ENCODE measurements at regions not wholly inside any gene's neighbourhood (a gene's known extent, or its start where the extent isn't known, plus 50 kb on each side); places are given as distances from the start of the nearest gene placed in this dataset.

DNA sequence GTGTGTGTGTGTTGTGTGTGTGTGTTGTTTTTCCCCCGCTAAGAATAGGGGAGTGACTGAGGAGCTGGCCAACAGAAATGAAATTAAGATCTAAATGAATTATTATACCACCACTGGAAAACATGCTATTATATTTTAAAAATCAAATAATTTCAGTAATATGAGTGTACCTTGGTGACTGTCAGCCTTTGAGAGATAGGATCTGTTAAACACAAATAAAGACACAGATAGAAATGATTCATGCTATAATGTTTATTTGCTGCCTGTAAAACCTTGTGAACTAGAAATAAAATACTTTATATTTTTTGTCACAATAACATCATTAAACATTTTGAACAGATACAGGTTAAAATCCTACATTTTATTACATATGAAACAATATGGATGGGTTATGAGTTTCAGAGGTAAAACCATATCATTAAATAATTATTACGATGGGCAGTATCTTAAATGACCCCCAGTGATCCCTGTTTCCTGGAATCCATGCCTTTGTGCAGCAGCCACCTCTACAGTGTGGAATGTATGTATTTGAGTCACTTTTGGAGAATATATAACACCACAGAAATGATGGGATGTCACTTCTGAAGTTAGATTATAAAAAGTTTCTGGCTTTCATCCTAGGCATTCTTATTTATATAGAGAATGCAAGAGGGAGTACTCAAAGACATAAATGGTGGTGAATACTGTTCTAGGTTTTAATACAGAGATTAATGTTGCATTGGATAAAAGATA, 617.2 kb downstream of the CDH18 start:
- H2AFZ ChIP-seq (ENCODE audit: insufficient read depth, low read depth, low read length, poor library complexity, severe bottlenecking), result no peak overlapping the region
- no peaks in the 10 kb centered on the region for H3K4me1 ChIP-seq (ENCODE audit: control insufficient read depth in 1 of 2, insufficient read depth in 2 of 2, low read length in 2 of 2)
- H3K79me2 ChIP-seq (ENCODE audit: insufficient read depth, low read length), result no peaks in the 10 kb centered on the region
- TF ChIP-seq, protein P1, sequence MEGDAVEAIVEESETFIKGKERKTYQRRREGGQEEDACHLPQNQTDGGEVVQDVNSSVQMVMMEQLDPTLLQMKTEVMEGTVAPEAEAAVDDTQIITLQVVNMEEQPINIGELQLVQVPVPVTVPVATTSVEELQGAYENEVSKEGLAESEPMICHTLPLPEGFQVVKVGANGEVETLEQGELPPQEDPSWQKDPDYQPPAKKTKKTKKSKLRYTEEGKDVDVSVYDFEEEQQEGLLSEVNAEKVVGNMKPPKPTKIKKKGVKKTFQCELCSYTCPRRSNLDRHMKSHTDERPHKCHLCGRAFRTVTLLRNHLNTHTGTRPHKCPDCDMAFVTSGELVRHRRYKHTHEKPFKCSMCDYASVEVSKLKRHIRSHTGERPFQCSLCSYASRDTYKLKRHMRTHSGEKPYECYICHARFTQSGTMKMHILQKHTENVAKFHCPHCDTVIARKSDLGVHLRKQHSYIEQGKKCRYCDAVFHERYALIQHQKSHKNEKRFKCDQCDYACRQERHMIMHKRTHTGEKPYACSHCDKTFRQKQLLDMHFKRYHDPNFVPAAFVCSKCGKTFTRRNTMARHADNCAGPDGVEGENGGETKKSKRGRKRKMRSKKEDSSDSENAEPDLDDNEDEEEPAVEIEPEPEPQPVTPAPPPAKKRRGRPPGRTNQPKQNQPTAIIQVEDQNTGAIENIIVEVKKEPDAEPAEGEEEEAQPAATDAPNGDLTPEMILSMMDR (IDR thresholded peaks at IDR 0.05), result no peak
- no peak overlapping the region for H3K27ac Mint-ChIP-seq
- H4K20me1 ChIP-seq (ENCODE audit: insufficient read depth, low read length), result no peaks in the 10 kb centered on the region
- no peak for DNase-seq
- no peaks in the 10 kb centered on the region for H3K27me3 ChIP-seq (ENCODE audit: control insufficient read depth in 2 of 2, insufficient read depth in 2 of 2, low read length in 2 of 2)
- intact Hi-C loops (cut with micrococcal nuclease), result no loop called here
- no peaks in the 10 kb centered on the region for H3K36me3 Mint-ChIP-seq
- no peak overlapping the region for H3K9ac ChIP-seq (ENCODE audit: insufficient read depth, low read length, poor library complexity, severe bottlenecking)
- H3K9me3 Mint-ChIP-seq, result peaks cover 0 to 6% (median 2%) of the 10 kb centered on the region in 7 donors
- H3K4me1 Mint-ChIP-seq, result no peaks in the 10 kb centered on the region
- H3K9me3 ChIP-seq (replicated peaks in 1 of 2; ENCODE audit: control insufficient read depth in 1 of 2, insufficient read depth in 1 of 2, low read length in 2 of 2), result peaks cover 4% of the 10 kb centered on the region in 2 donors
- H3K36me3 ChIP-seq (replicated peaks in 1 of 2; ENCODE audit: control insufficient read depth in 1 of 2, insufficient read depth in 2 of 2, low read length in 2 of 2), result no peaks in the 10 kb centered on the region
- no CpG with 5 or more reads among the region's 2 CpGs for WGBS (ENCODE audit: insufficient coverage)
- no peak overlapping the region for H3K27ac ChIP-seq (ENCODE audit: low read depth in 1 of 2, low read length in 2 of 2)
- no peak overlapping the region for H3K4me2 ChIP-seq (replicated peaks; ENCODE audit: extremely low read depth, low read length, poor library complexity, severe bottlenecking)
- peaks cover 0 to 2% (median 0%) of the 10 kb centered on the region in 3 donors for H3K27me3 Mint-ChIP-seq (ENCODE audit: low read depth in 3 of 3)
- H3K4me3 Mint-ChIP-seq, result no peak overlapping the region
- no peak overlapping the region for H3K4me3 ChIP-seq (replicated peaks in 1 of 3; ENCODE audit: low read depth in 2 of 3, low read length in 3 of 3)

DNA sequence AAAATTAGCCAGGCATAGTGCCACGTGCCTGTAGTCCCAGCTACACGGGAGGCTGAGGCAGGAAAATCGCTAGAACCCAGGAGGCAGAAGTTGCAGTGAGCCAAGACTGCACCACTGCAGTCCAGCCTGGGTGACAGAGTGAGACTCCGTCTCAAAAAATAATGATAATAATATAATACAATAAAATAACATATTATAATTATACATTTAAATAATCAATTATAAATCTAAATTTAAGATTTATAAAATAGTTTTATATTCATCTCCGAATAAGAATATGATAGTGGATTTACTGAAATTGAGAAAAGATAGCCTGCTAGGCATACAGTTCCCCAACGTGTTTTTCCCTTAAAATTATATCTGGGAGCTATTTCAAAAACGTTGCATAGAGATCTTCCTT, 599.6 kb downstream of the CDH18 start:
- Histone ChIP-seq H3K4me1 (ENCODE audit: control insufficient read depth in 1 of 2, insufficient read depth in 2 of 2, low read length in 2 of 2) (no peaks in the 10 kb centered on the region), H3K4me2 (replicated peaks; ENCODE audit: extremely low read depth, low read length, poor library complexity, severe bottlenecking) (no peak overlapping the region), H3K27ac (ENCODE audit: low read depth in 1 of 2, low read length in 2 of 2) (no peak overlapping the region), H2AFZ (ENCODE audit: insufficient read depth, low read depth, low read length, poor library complexity, severe bottlenecking) (no peak overlapping the region), H3K9me3 (replicated peaks in 1 of 2; ENCODE audit: control insufficient read depth in 1 of 2, insufficient read depth in 1 of 2, low read length in 2 of 2) (peaks cover 0 to 6% of the 10 kb centered on the region in 2 donors), H3K27me3 (ENCODE audit: control insufficient read depth in 2 of 2, insufficient read depth in 2 of 2, low read length in 2 of 2) (no peaks in the 10 kb centered on the region), H4K20me1 (ENCODE audit: insufficient read depth, low read length) (no peaks in the 10 kb centered on the region), H3K4me3 (replicated peaks in 1 of 3; ENCODE audit: low read depth in 2 of 3, low read length in 3 of 3) (no peak overlapping the region), H3K79me2 (ENCODE audit: insufficient read depth, low read length) (no peaks in the 10 kb centered on the region), H3K36me3 (replicated peaks in 1 of 2; ENCODE audit: control insufficient read depth in 1 of 2, insufficient read depth in 2 of 2, low read length in 2 of 2) (no peaks in the 10 kb centered on the region), H3K9ac (ENCODE audit: insufficient read depth, low read length, poor library complexity, severe bottlenecking) (no peak overlapping the region)
- no peaks in the 10 kb centered on the region for H3K4me1 Mint-ChIP-seq
- WGBS (ENCODE audit: insufficient coverage), result 72% methylated on average over 2 of the region's 7 CpGs
- no peak overlapping the region for H3K27ac Mint-ChIP-seq
- no peak overlapping the region for H3K4me3 Mint-ChIP-seq
- TF ChIP-seq, protein P1 (IDR thresholded peaks at IDR 0.05), result no peak
- peaks cover 0 to 4% (median 0%) of the 10 kb centered on the region in 3 donors for H3K27me3 Mint-ChIP-seq (ENCODE audit: low read depth in 3 of 3)
- intact Hi-C loops (cut with micrococcal nuclease), result no loop called here
- peaks cover 0 to 7% (median 2%) of the 10 kb centered on the region in 7 donors for H3K9me3 Mint-ChIP-seq
- DNase-seq, result no peak
- H3K36me3 Mint-ChIP-seq, result no peaks in the 10 kb centered on the region

Measured in CD14-positive monocyte (primary cell).